ENCODE measurements at regions not wholly inside any gene's neighbourhood (a gene's known extent, or its start where the extent isn't known, plus 50 kb on each side); places are given as distances from the start of the nearest gene placed in this dataset.

GRCh38 chr12:93154753-93155480 lies 222.8 kb upstream of the NUDT4 start:
- DNase-seq (ENCODE audit: low read depth): no peak

- no peak for DNase-seq (ENCODE audit: low read depth)
Observed at GRCh38 chr12:93156086-93156716, 221.5 kb upstream of the NUDT4 start.

- DNase-seq (ENCODE audit: low read depth): no peak
Observed at GRCh38 chr12:93157279-93157678, 220.4 kb upstream of the NUDT4 start.

GRCh38 chr12:93158065-93158843 lies 219.5 kb upstream of the NUDT4 start:
- no peak for DNase-seq (ENCODE audit: low read depth)

- no peak for DNase-seq (ENCODE audit: low read depth)
Observed at GRCh38 chr12:93163260-93164036, 214.3 kb upstream of the NUDT4 start.

- no peak for DNase-seq (ENCODE audit: low read depth)
Observed at GRCh38 chr12:93164103-93164880, 213.4 kb upstream of the NUDT4 start.

GRCh38 chr12:93165384-93165932 lies 212.3 kb upstream of the NUDT4 start:
- DNase-seq (ENCODE audit: low read depth): no peak

- no peak for DNase-seq (ENCODE audit: low read depth)
Observed at GRCh38 chr12:93166541-93167307, 211.0 kb upstream of the NUDT4 start.

- no peak for DNase-seq (ENCODE audit: low read depth)
Observed at GRCh38 chr12:93167331-93167730, 210.4 kb upstream of the NUDT4 start.

- DNase-seq (ENCODE audit: low read depth): no peak
Observed at GRCh38 chr12:93167841-93168492, 209.8 kb upstream of the NUDT4 start.

GRCh38 chr12:93168751-93169150 lies 209.0 kb upstream of the NUDT4 start:
- no peak for DNase-seq (ENCODE audit: low read depth)

- DNase-seq (ENCODE audit: low read depth): no peak
Observed at GRCh38 chr12:93169536-93169935, 208.2 kb upstream of the NUDT4 start.

GRCh38 chr12:93170928-93171327 lies 206.8 kb upstream of the NUDT4 start:
- no peak for DNase-seq (ENCODE audit: low read depth)

- no peak for DNase-seq (ENCODE audit: low read depth)
Observed at GRCh38 chr12:93173178-93173957, 204.4 kb upstream of the NUDT4 start.

- DNase-seq (ENCODE audit: low read depth): no peak
Observed at GRCh38 chr12:93174048-93174447, 203.7 kb upstream of the NUDT4 start.

- no peak for DNase-seq (ENCODE audit: low read depth)
Observed at GRCh38 chr12:93174473-93174872, 203.3 kb upstream of the NUDT4 start.

GRCh38 chr12:93176165-93176564 lies 201.6 kb upstream of the NUDT4 start:
- no peak for DNase-seq (ENCODE audit: low read depth)

GRCh38 chr12:93176610-93177126 lies 201.1 kb upstream of the NUDT4 start:
- DNase-seq (ENCODE audit: low read depth): no peak
